ENCODE measurements at regions not wholly inside any gene's neighbourhood (a gene's known extent, or its start where the extent isn't known, plus 50 kb on each side); places are given as distances from the start of the nearest gene placed in this dataset.
A peak's percentile ranks its signal among the peaks of the same experiment; 100 is the strongest.

- DNase-seq = no peak
These were observed 725.5 kb upstream of the FLRT2 start for GRCh38 chr14:84804468-84804867.

GRCh38 chr14:84804895-84805294, 725.0 kb upstream of the FLRT2 start:
- no peak for DNase-seq

DNA sequence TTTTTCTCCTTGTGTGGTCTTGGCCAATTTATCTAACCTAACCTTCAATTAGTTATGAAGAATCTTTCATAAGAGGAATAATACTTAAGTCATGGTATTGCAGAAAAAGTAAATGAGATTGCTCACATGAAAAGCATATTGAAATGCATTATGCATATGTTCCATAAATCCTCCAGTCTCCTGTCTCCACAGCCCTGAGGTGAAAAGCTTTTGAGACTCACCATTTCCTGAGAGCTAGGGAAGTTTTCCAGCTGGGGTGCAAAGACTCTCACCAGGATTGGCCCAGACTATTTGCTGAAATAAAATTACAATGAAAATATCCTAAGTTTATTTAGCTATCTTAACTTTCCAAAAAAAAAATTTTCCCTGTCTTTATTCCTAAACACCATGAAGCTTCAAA, 723.8 kb upstream of the FLRT2 start:
- DNase-seq = no peak

- peak in 1 of 2 experiments; percentile 6 for DNase-seq
These were observed 723.3 kb upstream of the FLRT2 start for GRCh38 chr14:84806622-84807021.

- DNase-seq = no peak
These were observed 722.3 kb upstream of the FLRT2 start for GRCh38 chr14:84807673-84808072.

GRCh38 chr14:84809158-84809557, 720.8 kb upstream of the FLRT2 start:
- no peak for DNase-seq

- DNase-seq = no peak
These were observed 715.6 kb upstream of the FLRT2 start for GRCh38 chr14:84814391-84814790.

DNA sequence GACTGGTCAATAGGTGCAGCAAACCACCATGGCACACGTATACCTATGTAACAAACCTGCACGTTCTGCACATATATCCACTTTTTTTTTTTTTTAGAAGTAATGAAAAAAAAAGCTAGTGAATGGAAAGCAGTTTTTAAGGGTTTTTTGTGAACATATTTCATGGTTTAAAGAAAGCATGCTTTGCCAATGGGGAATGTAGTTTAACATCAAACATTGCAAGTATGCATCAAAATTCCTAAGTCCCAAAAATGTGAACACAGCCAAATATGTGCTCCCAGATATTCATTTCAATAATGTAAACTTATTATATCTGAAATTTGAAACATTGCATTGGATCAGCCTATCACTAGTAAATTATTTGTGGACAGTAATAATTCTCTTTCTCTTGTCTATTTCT, 710.4 kb upstream of the FLRT2 start:
- DNase-seq = no peak

DNA sequence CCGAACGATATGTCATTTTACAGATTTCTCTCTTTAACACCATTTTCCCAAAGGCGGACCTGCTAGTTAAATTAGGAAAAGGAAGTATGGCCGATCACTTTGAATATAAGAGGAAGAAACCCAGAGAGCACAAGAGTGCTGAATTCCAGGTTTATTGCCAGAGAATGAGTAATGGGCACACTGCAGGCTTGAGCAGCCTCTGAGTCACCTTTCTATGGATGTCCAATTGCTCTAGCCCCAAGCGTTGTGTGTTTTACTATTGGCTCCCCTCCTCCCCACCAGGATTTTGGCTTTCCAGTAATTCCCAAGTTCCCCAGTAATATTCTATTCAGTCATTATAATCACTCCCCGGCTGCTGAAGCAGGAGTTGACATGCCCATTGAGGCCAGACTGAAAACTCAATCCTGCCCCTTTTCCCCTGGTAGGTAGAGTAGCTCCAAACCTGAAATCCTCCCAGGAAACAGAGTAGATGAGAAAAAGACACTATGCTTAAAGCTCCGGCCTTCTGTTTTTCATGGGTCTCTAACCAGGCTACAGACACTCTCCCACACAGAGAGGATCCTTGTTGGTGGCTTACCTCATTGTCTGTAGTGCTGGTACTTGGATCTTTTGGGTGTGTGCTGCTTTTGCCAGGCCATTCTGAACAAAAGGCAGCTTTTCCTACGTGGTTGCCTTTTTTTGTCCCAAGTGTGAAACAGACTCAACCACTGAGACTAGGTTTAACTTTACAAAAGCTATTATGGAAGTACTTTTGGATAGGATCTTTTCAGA, 704.3 kb upstream of the FLRT2 start:
- DNase-seq = no peak

GRCh38 chr14:84826294-84826693, 703.6 kb upstream of the FLRT2 start:
- no peak for DNase-seq

DNA sequence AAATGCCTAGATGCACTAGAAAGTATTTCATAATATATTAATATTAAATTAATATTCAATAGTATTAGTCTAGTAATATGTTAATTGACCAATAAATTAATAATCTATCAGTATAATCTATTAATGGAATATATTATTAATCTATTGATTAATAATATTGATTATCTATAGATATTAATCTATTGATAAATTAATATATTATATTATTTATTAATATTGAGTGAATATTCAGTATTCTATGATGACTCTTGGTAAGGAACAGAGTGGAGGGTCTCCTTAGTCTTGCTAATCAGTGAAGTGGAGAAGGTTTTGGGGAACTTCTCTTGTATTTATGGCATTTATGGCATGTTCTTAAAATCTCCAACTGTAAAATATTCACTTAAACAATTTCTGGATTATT, 679.3 kb upstream of the FLRT2 start:
- no peak for DNase-seq

GRCh38 chr14:84856751-84857534, 673.0 kb upstream of the FLRT2 start:
- no peak for DNase-seq

- no peak for DNase-seq
These were observed 672.4 kb upstream of the FLRT2 start for GRCh38 chr14:84857571-84857970.

- DNase-seq = no peak
These were observed 670.8 kb upstream of the FLRT2 start for GRCh38 chr14:84859116-84859515.

DNA sequence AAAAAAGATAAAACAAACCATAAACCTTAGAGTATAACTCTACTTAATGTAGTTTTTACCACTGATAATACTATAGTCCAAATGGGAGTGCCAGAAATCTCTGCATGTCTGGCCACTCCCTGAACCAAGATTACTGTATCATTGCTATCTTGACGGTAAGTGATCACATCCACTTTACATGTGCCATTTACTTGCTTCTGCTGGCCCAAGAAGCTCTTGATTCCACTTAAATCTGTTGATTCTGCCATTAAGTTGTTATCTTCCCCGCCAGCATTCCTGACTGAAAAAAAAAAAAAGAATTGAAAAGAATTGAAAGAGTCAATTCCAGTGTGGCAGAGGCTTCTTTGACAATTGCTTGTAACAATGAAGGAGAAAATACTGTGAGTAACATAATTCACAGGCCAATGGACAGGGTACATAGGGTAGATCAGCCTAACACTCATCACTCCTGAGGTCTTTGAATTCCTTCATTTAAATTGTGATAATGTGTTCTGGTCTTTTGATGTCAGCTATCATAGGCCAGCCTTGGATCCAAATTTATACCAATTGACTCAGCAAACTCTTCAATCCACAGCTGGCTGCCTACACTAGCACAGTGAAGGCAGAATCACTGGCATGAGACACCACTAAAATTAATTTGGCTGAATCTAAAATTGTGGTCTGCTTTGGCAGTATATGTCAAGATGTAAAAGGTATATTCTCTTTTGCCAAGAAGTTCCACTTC, 665.2 kb upstream of the FLRT2 start:
- no peak for DNase-seq

DNA sequence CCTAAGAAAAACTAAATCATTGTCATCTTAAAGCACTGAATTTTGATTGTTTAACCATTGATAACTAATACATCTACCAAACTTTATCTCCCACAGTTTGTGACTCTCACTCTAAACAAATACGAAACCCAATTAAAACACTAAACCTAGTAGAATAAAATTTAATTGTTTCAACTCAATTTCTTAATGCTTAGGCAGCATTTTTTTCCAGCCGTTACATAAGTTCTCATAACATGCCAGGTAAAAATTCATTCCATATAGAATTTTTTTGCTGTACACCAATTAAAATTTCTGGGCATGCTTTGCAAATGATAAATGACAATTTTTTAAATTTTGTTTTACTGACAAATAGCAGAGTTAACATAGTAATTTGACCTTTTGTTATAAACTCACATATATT, 658.2 kb upstream of the FLRT2 start:
- no peak for DNase-seq

- no peak for DNase-seq
These were observed 655.5 kb upstream of the FLRT2 start for GRCh38 chr14:84874436-84874835.

- DNase-seq = no peak
These were observed 652.9 kb upstream of the FLRT2 start for GRCh38 chr14:84877061-84877460.

DNA sequence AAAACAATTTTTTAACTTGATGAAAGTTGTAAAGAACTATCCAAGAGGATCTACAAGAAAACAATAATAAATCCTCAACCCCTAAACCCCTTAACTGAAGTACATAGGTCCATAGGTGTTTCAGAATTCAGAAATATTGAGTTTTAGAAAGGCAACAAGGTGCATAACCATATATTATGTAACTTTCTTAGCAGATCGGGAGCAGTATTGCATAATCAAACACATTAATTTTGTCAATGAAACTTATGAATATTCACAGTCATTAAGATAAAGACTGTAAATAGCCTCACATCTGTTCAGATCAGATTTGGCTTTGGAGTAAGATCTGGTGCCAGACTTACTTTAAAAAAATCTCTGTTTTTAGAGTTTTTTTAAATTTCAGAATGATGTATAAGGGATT, 647.1 kb upstream of the FLRT2 start:
- no peak for DNase-seq

DNA sequence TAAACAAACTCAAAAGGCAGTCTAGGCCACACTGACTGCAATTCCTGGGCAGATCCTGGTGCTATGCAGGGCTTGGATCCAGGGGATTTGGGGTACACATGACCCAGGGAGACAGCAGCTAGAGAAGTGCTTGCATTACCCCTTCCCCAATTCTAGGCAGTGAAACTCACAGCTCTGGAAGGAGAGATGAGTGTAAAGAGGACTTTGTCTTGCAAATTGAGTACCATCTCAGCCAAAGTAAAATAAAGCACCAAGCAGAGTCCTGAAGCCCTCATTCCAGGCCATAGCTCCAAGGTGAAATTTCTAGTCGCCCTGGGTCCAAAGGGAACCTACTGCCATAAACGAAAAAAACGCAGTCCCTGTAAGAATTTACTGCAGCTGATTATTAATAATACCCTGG, 644.9 kb upstream of the FLRT2 start:
- no peak for DNase-seq

GRCh38 chr14:84891404-84891803, 638.5 kb upstream of the FLRT2 start:
- DNase-seq = no peak

DNA sequence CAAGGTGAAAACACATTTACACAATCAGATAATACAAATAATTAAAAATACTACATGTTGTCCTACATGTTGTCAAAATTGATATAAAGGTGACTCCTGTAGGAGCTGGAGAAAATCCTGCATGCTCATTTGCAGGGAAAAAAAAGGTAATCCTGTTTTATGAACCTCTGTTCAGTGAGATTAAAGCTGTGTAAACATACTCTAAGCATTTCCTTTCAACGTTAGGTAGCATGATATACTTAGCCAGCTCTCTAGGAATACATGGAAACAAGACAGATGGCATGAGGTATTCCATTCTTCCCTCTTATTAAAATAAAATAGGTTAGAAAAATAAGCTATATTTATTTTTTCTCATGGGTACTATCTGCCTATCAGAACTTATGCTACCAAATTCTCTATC, 635.7 kb upstream of the FLRT2 start:
- no peak for DNase-seq

DNA sequence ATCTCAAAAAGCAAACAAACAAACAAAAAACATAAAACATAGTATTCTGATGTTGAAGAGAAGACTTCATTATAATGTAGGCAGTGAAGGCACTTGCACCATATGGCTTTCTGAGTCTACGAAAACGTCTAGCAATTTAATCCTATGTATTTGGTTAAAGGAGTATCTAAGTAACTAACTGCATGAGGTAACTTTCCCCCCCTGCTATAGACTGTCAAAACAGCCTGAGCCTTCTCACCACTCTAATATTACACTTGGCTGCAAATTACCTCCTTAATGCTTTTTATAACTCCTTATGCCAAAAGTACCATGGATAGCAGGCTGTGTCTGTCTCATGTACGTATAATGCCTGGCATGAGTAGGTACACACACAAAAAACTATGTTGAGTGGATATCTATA, 607.6 kb upstream of the FLRT2 start:
- DNase-seq = no peak

DNA sequence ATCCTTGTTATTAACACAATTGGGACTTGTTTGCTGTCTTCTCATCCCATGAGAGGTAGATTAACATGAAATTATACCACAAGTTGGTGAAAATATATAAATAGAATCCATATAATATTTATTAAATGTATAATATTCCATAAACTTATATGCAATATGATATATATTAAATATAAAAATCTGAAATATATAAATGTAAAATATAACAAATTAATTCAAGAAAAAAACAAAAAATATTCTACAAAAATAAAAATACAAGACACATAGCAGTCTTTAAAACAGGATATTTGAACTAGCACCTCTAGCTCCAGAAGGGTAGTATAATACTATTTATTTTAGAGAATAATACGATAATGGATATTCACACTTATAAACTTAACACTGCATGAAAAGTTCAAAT, 603.3 kb upstream of the FLRT2 start:
- DNase-seq = no peak

All from SW 1271 (cell line).